Amniotic stem cell (primary cell): ENCODE measurements at regions not wholly inside any gene's neighbourhood (a gene's known extent, or its start where the extent isn't known, plus 50 kb on each side); places are given as distances from the start of the nearest gene placed in this dataset.

ENCODE experiments used
- DNase-seq: peaks from one replicate; lab custom pipeline; 2025; lab: John Stamatoyannopoulos, UW

- no peak for DNase-seq
These were observed 69.1 kb upstream of the NTM start for GRCh38 chr11:131301306-131301705.

- DNase-seq: no peak
These were observed 67.6 kb upstream of the NTM start for GRCh38 chr11:131302836-131303235.

- no peak for DNase-seq
These were observed 66.8 kb upstream of the NTM start for GRCh38 chr11:131303611-131304119.

- DNase-seq: no peak
These were observed 65.4 kb upstream of the NTM start for GRCh38 chr11:131305005-131305404.

- DNase-seq: no peak
These were observed 62.9 kb upstream of the NTM start for GRCh38 chr11:131307506-131307905.

GRCh38 chr11:131309776-131310175 is 60.6 kb upstream of the NTM start:
- no peak for DNase-seq

- no peak for DNase-seq
These were observed 58.5 kb upstream of the NTM start for GRCh38 chr11:131311776-131312514.
